Ectodermal cell (in vitro differentiated cells): ENCODE measurements at regions not wholly inside any gene's neighbourhood (a gene's known extent, or its start where the extent isn't known, plus 50 kb on each side); places are given as distances from the start of the nearest gene placed in this dataset.

Experiments used
- H3K27ac ChIP-seq: 2 replicates; pipeline ENCODE4 v1.7.0; 2013; ENCODE audit warnings: mild to moderate bottlenecking, low read depth, low read length; ENCODE audit not compliant: insufficient read depth, poor library complexity, severe bottlenecking
- H3K27me3 ChIP-seq: 2 replicates; pipeline ENCODE4 v1.7.0; 2013; ENCODE audit warnings: mild to moderate bottlenecking, low read length; ENCODE audit not compliant: insufficient read depth, control insufficient read depth, poor library complexity, severe bottlenecking
- H3K36me3 ChIP-seq: one replicate; pipeline ENCODE4 v1.7.0; 2013; ENCODE audit warnings: low read length; ENCODE audit not compliant: control insufficient read depth, insufficient read depth
- H3K4me1 ChIP-seq: one replicate; pipeline ENCODE4 v1.7.0; 2013; ENCODE audit warnings: low read length; ENCODE audit not compliant: control insufficient read depth, insufficient read depth
- H3K4me3 ChIP-seq: 2 replicates; pipeline ENCODE4 v1.7.0; 2013; ENCODE audit warnings: low read depth, low read length, control low read depth; ENCODE audit not compliant: insufficient read depth
- H3K9me3 ChIP-seq: 2 replicates; pipeline ENCODE4 v1.7.0; 2013; ENCODE audit warnings: mild to moderate bottlenecking, low read length, moderate library complexity; ENCODE audit not compliant: control insufficient read depth
- WGBS, 2 experiments: methylation state at CpG; one replicate each; pipeline ENCODE4 v1.1.7; 2013; ENCODE audit warnings: missing lambda C conversion rate in 2 of 2; 5-methylcytosine and 5-hydroxymethylcytosine counted together

DNA sequence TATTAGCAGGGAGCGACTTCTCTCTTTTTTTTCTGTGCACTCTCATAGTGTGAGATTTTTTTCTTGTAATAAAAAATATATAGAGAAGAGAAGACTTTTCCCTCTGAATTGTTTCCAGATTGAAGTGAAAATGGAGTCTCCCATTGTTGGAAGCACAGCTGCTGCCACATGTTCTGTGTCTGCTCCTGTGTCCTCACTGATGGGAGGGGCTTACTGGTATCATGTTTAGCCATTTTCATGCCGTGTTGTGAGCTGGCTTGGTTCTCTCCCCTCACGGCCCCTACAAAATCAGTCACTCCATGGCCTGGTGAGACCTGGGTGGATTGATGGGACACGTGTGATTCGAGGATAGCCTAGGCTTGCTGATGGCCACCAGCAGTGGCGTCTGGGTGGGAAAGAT is 379.7 kb upstream of the DDHD1 start:
- WGBS, 2 experiments, result 89 to 91% methylated on average over 6 of the region's 6 CpGs
- H3K27me3 ChIP-seq, result no peaks in the 10 kb centered on the region

DNA sequence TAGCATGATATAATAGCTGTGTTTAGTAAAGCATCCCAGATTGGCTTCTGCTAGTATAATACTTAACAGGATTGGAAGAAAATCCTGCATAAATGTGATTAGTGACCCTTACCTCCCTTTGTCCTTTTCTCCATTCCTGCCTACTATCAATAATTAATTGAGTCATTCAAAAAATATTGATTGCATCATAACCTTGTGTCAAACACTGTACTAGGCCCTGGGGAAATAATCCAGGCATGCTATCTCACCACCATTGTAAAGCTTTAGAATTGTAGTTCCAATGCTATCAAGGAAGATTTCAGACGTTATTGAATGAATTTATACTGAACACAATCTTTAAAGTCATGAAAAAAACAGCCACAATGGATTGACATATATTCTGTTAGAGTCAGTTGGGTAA is 378.6 kb upstream of the DDHD1 start:
- Histone ChIP-seq H3K9me3 (no peaks in the 10 kb centered on the region), H3K36me3 (no peaks in the 10 kb centered on the region), H3K4me3 (no peak overlapping the region), H3K27ac (no peak overlapping the region), H3K27me3 (no peaks in the 10 kb centered on the region), H3K4me1 (no peaks in the 10 kb centered on the region)
- WGBS, 2 experiments, result 100% methylated on average over 1 of the region's 1 CpG; no CpG with 5 or more reads in 1 of the 2 experiments

More for the DNA sequence above, 379.7 kb upstream of the DDHD1 start:
- no peak overlapping the region for H3K4me3 ChIP-seq
- H3K36me3 ChIP-seq, result no peaks in the 10 kb centered on the region
- no peaks in the 10 kb centered on the region for H3K4me1 ChIP-seq
- H3K27ac ChIP-seq, result no peak overlapping the region
- H3K9me3 ChIP-seq, result no peaks in the 10 kb centered on the region

DNA sequence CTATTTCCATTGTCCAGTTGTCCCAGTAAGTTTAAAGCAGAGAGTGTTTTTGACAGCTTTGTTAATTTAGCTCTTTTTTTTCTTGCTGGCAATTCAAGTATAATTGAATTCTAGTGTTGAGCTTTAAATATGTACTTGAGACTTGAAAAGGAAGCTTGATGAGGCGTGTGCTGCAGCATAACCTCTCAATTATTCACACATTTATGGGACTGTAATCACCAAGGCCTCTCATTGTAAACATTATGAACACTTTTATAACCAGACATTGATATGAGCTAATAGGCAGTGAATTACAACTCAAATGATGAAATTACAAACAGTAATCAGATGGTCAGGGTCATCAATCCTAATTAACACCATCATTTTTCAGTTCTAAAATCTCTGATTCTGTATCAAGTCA is 378.0 kb upstream of the DDHD1 start:
- Histone ChIP-seq H3K4me1 (peaks cover under 1% of the 10 kb centered on the region), H3K27me3 (no peaks in the 10 kb centered on the region), H3K36me3 (no peaks in the 10 kb centered on the region), H3K9me3 (no peaks in the 10 kb centered on the region), H3K4me3 (no peak overlapping the region), H3K27ac (no peak overlapping the region)
- WGBS, 2 experiments, result 100% methylated on average over 1 of the region's 1 CpG

DNA sequence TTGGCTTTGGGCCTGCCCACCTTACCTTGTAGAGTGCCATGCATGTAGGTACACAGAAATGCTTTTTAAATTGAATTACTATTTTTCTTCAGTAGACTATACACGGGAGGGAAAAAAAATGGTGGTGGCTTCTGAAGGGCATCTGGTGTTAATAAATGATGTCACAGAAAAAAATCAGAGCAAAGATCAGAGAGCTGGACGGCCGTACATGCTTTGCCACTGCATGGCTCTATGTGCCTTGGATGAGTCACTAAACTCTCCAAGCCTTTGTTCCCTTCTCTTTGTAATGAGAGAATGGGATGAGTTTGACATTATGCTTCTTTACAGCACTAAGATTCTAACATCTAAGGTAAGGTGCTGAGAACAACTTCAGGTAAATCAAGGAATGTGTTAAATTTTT is 376.4 kb upstream of the DDHD1 start:
- WGBS, 2 experiments, result 88 to 92% methylated on average over 3 of the region's 3 CpGs
- Histone ChIP-seq H3K4me3 (no peak overlapping the region), H3K27ac (no peak overlapping the region)

DNA sequence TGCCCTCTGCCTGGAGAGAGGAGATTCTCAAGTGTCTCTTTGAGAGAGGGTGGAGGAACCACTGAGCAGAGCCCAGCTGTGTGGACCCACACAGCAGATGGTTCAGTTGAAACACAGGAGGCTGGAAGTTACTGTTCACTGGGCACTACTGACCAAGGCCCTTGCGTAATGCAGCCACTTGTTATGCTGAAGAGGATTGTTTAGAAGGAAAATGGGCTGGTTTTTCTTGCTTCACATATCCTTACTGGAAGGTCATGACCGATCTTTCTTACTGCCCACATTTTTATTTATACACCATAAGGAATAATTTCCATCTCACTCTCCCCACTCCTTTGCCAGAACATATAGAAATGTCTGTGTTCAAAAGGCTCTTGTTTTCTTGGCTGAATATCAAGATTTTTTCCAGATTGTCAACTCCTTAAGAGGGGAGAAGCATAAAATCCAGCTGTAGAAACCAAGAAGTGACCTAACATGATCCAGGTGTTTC is 375.1 kb upstream of the DDHD1 start:
- H3K4me3 ChIP-seq, result no peak overlapping the region
- peaks cover 10% of the 10 kb centered on the region for H3K4me1 ChIP-seq
- H3K27ac ChIP-seq, result no peak overlapping the region
- WGBS, 2 experiments, result 72 to 97% methylated on average over 2 of the region's 2 CpGs
- H3K27me3 ChIP-seq, result no peaks in the 10 kb centered on the region
- H3K36me3 ChIP-seq, result no peaks in the 10 kb centered on the region
- no peaks in the 10 kb centered on the region for H3K9me3 ChIP-seq

More for the DNA sequence above, 376.4 kb upstream of the DDHD1 start:
- Histone ChIP-seq H3K9me3 (no peaks in the 10 kb centered on the region), H3K27me3 (no peaks in the 10 kb centered on the region), H3K4me1 (peaks cover 10% of the 10 kb centered on the region), H3K36me3 (no peaks in the 10 kb centered on the region)

DNA sequence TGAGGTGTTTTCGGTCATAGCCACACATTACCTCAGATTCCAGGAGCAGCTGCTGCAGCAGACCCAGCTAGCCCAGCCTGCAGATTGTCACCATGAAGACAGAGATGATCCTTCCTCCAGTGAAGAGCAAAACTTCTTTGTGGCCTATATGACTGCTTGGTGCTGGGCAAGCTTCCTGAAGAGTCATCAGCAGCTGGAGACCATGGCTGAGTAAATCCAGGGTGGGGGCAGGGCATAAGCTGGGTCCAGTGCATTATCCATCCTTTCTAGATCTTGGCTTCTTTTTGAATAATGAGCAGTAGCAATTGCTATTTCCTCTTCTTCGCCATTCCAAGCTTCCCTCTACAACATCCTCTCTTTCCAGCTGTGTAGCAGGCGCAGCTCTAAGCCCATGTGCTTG is 373.1 kb upstream of the DDHD1 start:
- Histone ChIP-seq H3K36me3 (no peaks in the 10 kb centered on the region), H3K27me3 (no peaks in the 10 kb centered on the region), H3K4me3 (no peak overlapping the region), H3K27ac (no peak overlapping the region), H3K4me1 (peaks cover 10% of the 10 kb centered on the region), H3K9me3 (no peaks in the 10 kb centered on the region)
- 81 to 85% methylated on average over 3 of the region's 3 CpGs for WGBS, 2 experiments

DNA sequence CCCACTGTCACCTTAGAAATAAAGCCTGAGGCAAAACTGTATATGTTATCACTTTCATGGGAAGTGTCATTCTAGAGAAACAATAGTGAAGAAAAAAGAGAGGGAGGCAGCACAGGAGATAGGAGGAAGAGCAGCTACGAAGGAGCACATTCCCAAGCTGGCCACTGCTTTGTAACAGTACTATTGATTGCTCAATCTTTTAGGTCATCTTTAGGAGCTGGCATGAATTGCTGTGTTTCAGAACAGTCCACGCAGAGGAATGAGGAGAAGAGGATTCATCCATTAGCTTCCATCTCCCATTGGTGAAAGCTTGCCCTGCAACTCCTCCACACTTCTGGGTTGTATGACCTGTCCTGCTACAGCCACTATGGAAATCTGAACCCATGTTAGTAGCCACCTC is 372.5 kb upstream of the DDHD1 start:
- Histone ChIP-seq H3K4me3 (no peak overlapping the region), H3K27me3 (no peaks in the 10 kb centered on the region), H3K27ac (no peak overlapping the region), H3K36me3 (no peaks in the 10 kb centered on the region), H3K9me3 (no peaks in the 10 kb centered on the region), H3K4me1 (peaks cover 10% of the 10 kb centered on the region)
- WGBS, 2 experiments, result 69% methylated on average over 2 of the region's 2 CpGs

DNA sequence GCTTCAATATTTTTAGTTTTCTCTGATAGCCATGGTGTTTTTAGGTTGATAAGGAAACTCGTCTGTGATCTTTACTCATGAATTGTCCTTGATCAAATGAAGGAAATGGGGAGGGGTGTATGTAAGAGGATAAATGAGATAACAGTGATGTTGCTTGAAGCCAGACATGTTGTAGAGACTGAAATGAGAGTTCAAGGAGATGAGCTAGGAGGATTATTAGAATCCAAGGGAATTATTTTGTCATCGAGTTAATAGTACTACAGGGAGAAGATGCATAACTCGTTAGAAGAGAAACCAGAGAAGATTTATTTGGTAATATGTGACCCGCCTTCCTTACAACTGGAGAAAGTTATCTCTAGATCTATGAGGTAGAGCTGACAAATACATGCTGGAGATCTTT is 371.3 kb upstream of the DDHD1 start:
- 92 to 96% methylated on average over 4 of the region's 4 CpGs for WGBS, 2 experiments
- H3K27ac ChIP-seq, result no peak overlapping the region
- H3K36me3 ChIP-seq, result no peaks in the 10 kb centered on the region
- no peaks in the 10 kb centered on the region for H3K27me3 ChIP-seq
- peaks cover 10% of the 10 kb centered on the region for H3K4me1 ChIP-seq
- H3K9me3 ChIP-seq, result no peaks in the 10 kb centered on the region
- H3K4me3 ChIP-seq, result no peak overlapping the region

DNA sequence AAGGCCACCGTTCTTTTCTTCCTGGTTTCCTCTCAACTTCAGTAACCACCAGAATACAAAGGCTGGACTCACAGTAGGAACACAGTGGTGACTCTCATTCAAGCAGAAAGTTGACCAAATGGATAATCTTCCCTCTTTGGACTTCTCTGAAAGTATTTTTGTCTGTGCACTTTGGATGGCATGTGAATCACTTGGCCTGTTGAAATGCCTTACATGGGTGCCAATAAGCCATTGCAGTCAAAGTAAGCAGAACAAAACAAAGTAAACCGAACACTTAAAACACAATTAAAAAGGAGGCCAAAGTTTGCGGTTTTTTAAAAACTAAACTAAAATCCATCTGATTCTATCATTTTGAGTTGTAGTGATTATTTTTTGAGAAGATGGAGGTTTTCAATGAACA is 370.1 kb upstream of the DDHD1 start:
- WGBS, 2 experiments, result 79 to 85% methylated on average over 3 of the region's 3 CpGs
- Histone ChIP-seq H3K9me3 (no peaks in the 10 kb centered on the region), H3K27ac (no peak overlapping the region), H3K4me3 (no peak overlapping the region), H3K27me3 (no peaks in the 10 kb centered on the region), H3K4me1 (peaks cover 10% of the 10 kb centered on the region), H3K36me3 (no peaks in the 10 kb centered on the region)

DNA sequence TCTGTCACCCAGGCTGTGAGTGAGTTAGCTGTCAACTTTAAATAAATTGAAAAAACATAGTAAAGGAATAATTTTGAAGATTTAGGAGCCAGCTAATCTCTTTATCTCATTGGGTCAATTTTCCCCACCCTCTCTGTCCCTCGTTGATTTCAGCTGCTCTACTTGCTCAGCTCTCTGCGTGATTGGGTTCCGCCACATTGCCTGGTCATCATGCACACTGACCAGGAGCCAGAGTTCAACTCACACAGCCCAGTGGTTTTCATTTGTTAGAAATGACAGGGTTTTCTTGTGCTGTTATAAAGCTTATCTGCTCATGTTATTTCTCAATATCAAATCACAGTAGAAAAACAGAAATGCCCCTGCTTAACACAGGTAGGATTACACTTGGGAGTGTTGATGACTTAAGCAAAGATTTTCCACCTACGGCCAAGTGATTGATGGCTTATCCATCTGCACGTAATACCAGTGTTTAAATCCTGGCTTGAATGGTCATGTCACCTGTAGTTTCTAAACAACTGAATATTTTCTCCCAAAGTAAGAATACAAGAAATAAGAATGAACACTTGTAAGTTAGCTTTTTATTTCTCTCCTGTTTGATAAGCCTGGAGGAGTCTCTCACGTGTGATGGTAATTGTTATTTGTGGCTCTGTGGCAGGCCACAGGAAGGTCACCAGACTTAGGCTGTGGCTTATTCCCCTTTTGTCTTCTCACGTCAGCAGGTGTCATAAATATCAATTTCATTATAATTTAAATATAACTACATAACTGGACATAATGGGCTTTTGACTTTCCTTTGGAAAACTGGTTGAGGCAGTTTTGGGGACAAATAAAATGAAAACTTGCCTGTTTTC is 367.2 kb upstream of the DDHD1 start:
- H3K4me3 ChIP-seq, result no peak overlapping the region
- no peaks in the 10 kb centered on the region for H3K9me3 ChIP-seq
- no peaks in the 10 kb centered on the region for H3K27me3 ChIP-seq
- peaks cover 1% of the 10 kb centered on the region for H3K4me1 ChIP-seq
- WGBS, 2 experiments, result 88 to 91% methylated on average over 6 of the region's 7 CpGs
- H3K27ac ChIP-seq, result no peak overlapping the region
- no peaks in the 10 kb centered on the region for H3K36me3 ChIP-seq
